Ovary (tissue), 7 donors: ENCODE measurements at regions not wholly inside any gene's neighbourhood (a gene's known extent, or its start where the extent isn't known, plus 50 kb on each side); places are given as distances from the start of the nearest gene placed in this dataset.

Experiments
- DNase-seq, 5 donors: peaks; one replicate each; pipeline ENCODE4 v3.0.0-alpha.2; 2019 to 2020
- H3K27ac ChIP-seq, 2 donors: fragments of 200-600 bp; one replicate each; pipeline versions ENCODE4 v1.5.1 to v1.8.0; 2019 to 2022
- H3K27me3 ChIP-seq: fragments of 200-600 bp; one replicate; pipeline ENCODE4 v1.8.0; 2022
- H3K36me3 ChIP-seq: fragments of 200-600 bp; sonication (generic); one replicate; pipeline ENCODE4 v1.5.1; 2019
- H3K4me1 ChIP-seq: one replicate; pipeline ENCODE4 v1.8.1; 2013; ENCODE audit warnings: mild to moderate bottlenecking, moderate library complexity; ENCODE audit not compliant: insufficient read depth
- H3K4me3 ChIP-seq: fragments of 200-600 bp; sonication (generic); one replicate; pipeline ENCODE4 v1.5.1; 2017
- H3K9me3 ChIP-seq, 2 donors: fragments of 200-600 bp in 1 of 2; sonication (generic) in 1 of 2; one replicate each; pipeline versions ENCODE4 v1.5.1 to v1.8.1; 2013 to 2019; ENCODE audit warnings: mild to moderate bottlenecking in 1 of 2, moderate library complexity in 1 of 2
- CTCF ChIP-seq, 3 donors: fragments of 450-650 bp in 2 of 3; fragments of 200-600 bp in 1 of 3; IDR thresholded peaks; one replicate each; pipeline versions ENCODE4 v1.5.1 to v1.8.0; 2016 to 2022; ENCODE audit warnings: antibody characterized with exemption in 3 of 3, mild to moderate bottlenecking in 1 of 3
- EP300 ChIP-seq: sonication (generic); formaldehyde crosslinking; IDR thresholded peaks from one replicate; pipeline ENCODE4 v1.6.1; 2017; ENCODE audit warnings: antibody characterized with exemption
- POLR2A ChIP-seq: fragments of 450-650 bp; IDR thresholded peaks from one replicate; pipeline ENCODE4 v1.6.1; 2017; ENCODE audit warnings: antibody characterized with exemption, mild to moderate bottlenecking, moderate library complexity
- WGBS, 3 donors: extraction: QIAGEN DNeasy Blood & Tissue Kit in 1 of 3; methylation state at CpG; one replicate each; pipeline versions ENCODE4 v1.1.5 to v1.1.7; 2013 to 2017; 5-methylcytosine and 5-hydroxymethylcytosine counted together
- intact Hi-C, 4 donors: fragments of 100-400 bp; cut with DNase I; formaldehyde crosslinking; loops; one replicate each; pipeline versions ENCODE4 v1.11.0 to v1.15.1; 2022 to 2023
- donor health status: DM: no; HTN: no; CAD: no; lungs with moderate emphysema.
- donor health status: DM: no; HTN: no; CAD: no.
- donor health status: Bipolar disorder and iron deficiency.
- donor health status: DM: no; HTN: no; CAD: no.
- donor health status: DM: yes; HTN: yes; CAD: no.

GRCh38 chr17:14922411-14922810 lies 342.7 kb downstream of the PMP22 start:
- intact Hi-C loops = no loop called here
- Histone ChIP-seq H3K4me3 (no peak overlapping the region), H3K9me3 (no peaks in the 10 kb centered on the region), H3K36me3 (no peaks in the 10 kb centered on the region), H3K4me1 (no peaks in the 10 kb centered on the region), H3K27ac (no peak overlapping the region), H3K27me3 (no peaks in the 10 kb centered on the region)
- 52 to 75% (median 63%) methylated on average over 2 of the region's 2 CpGs for WGBS, 3 donors
- DNase-seq = no peak
- TF ChIP-seq CTCF (IDR thresholded peaks at IDR 0.05) = no peak
- no peak for TF ChIP-seq EP300
- TF ChIP-seq POLR2A = no peak

DNA sequence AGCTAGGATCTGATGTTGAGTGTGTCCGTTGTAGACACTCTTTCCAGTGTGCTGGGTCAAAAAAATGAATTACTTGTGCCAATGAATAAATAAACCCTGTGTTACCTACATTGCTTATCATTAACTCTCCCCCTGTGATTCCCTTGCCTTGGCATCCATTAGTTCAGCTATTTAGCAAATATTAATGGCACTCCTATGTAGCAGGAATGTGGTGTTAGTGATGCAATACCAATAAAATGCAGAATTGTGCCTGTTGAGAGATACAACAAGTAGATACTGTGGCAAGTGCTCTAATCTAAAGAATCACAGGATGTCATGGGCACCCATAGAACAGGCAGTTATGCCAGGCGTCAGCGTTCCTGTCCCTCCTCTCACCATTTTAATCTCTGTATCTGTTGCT lies 343.2 kb downstream of the PMP22 start:
- 86 to 94% (median 91%) methylated on average over 3 of the region's 3 CpGs for WGBS, 3 donors
- TF ChIP-seq POLR2A = no peak
- TF ChIP-seq CTCF (IDR thresholded peaks at IDR 0.05) = no peak
- TF ChIP-seq EP300 = no peak
- intact Hi-C loops = no loop called here

GRCh38 chr17:14919631-14920213 lies 345.4 kb downstream of the PMP22 start:
- intact Hi-C loops = no loop called here
- WGBS, 3 donors = 20 to 33% (median 25%) methylated on average over 5 of the region's 5 CpGs
- no peaks in the 10 kb centered on the region for H3K36me3 ChIP-seq

More for the DNA sequence above, 343.2 kb downstream of the PMP22 start:
- Histone ChIP-seq H3K27ac (no peak overlapping the region), H3K4me3 (no peak overlapping the region), H3K36me3 (no peaks in the 10 kb centered on the region), H3K9me3 (no peaks in the 10 kb centered on the region), H3K27me3 (no peaks in the 10 kb centered on the region), H3K4me1 (no peaks in the 10 kb centered on the region)
- no peak for DNase-seq

DNA sequence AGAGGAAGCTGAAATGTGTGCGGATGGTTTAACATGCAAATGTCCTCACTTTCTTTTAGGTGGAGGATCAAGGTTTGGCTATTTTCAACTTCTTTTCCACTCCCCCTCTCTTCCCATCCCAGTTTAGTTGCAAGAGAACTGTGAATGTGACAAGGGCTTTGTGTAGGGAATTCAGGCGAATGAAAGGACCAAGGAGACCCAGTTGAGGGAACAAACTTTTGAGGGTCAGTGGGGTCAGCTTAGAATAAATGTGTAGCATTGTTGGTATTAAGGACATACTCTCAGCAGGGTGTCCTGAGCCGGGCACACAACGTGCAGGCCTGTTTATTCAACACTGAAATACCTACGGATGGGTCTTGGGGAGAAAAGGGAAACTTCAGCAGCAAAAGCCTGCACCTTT lies 346.0 kb downstream of the PMP22 start:
- 58 to 70% (median 69%) methylated on average over 5 of the region's 5 CpGs for WGBS, 3 donors
- DNase-seq = no peak
- H3K9me3 ChIP-seq = no peaks in the 10 kb centered on the region
- no peaks in the 10 kb centered on the region for H3K36me3 ChIP-seq
- no peaks in the 10 kb centered on the region for H3K27me3 ChIP-seq
- no peak for TF ChIP-seq POLR2A
- no peak for TF ChIP-seq EP300
- no peak for TF ChIP-seq CTCF (IDR thresholded peaks at IDR 0.05)
- H3K4me3 ChIP-seq = no peak overlapping the region
- H3K27ac ChIP-seq = no peak overlapping the region
- intact Hi-C loops = no loop called here
- H3K4me1 ChIP-seq = no peaks in the 10 kb centered on the region

More at GRCh38 chr17:14919631-14920213, 345.4 kb downstream of the PMP22 start:
- H3K4me3 ChIP-seq = no peak overlapping the region
- no peak for TF ChIP-seq POLR2A
- TF ChIP-seq CTCF (IDR thresholded peaks at IDR 0.05) = no peak
- TF ChIP-seq EP300 = no peak
- H3K4me1 ChIP-seq = no peaks in the 10 kb centered on the region
- no peaks in the 10 kb centered on the region for H3K9me3 ChIP-seq
- H3K27me3 ChIP-seq = no peaks in the 10 kb centered on the region
- no peak overlapping the region for H3K27ac ChIP-seq
- no peak for DNase-seq
